CD4-positive, alpha-beta T cell treated with Interleukin-6 at 100 ng/mL for 8 hours (primary cell): ENCODE measurements at regions not wholly inside any gene's neighbourhood (a gene's known extent, or its start where the extent isn't known, plus 50 kb on each side); places are given as distances from the start of the nearest gene placed in this dataset.
"Not testable (repeated sequence)": the region's sequence is repeated elsewhere in the genome, so short reads cannot be mapped to it uniquely, and the experiment has no call there.

Experiments used
- DNase-seq: peaks from one replicate; pipeline ENCODE4 v3.0.0-alpha.2; 2020; ENCODE audit warnings: mixed read lengths, low spot score

GRCh38 chr16:61002479-61003204 lies 1033.6 kb downstream of the CDH8 start:
- no peak for DNase-seq

DNA sequence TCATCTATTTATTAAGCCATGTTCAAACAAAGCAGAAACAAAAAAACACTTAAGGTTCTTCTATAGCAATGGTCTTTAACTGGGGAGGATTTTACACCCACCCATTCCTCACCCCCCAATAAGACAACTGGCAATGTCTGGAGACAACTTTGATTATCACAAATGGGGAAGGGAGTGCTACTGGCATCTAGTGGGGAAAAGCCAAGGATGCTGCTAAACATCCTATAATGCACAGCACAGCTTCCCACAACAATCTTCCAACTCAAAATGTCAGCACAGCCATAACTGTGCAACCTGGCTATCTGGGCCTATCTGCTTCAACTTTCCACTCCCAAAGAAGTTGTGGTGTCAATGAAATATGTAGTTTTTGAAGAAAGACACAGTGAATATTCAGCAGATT lies 1044.4 kb downstream of the CDH8 start:
- DNase-seq: no peak

GRCh38 chr16:60989592-60989991 lies 1046.6 kb downstream of the CDH8 start:
- DNase-seq: no peak

DNA sequence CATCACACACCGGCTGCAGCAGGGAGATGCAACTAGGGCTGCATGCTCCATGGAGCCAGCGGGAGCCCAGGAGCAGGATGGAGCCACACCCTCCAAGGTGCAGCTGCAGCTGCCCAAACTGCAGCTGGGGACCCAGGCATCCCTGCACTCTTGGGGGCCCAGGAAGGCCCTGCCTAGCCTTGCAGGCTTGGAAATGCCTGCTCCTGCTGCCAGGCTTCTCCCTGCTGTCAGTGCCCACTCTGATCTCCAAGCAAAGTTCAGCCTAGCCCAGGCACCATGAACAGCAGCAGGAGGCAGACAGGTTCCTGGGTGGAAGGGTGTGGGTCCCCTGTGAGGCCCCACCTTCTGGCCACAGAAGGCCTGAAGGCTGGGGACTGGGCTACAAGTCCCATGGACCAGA lies 1057.1 kb downstream of the CDH8 start:
- no peak for DNase-seq

GRCh38 chr16:60949800-60950199 lies 1086.4 kb downstream of the CDH8 start:
- no peak for DNase-seq

- no peak for DNase-seq
Observed at GRCh38 chr16:60945225-60945624, 1091.0 kb downstream of the CDH8 start.

- DNase-seq: not testable (repeated sequence)
Observed at GRCh38 chr16:60936189-60936588, 1100.0 kb downstream of the CDH8 start.

- no peak for DNase-seq
Observed at GRCh38 chr16:60932600-60932999, 1103.6 kb downstream of the CDH8 start.

DNA sequence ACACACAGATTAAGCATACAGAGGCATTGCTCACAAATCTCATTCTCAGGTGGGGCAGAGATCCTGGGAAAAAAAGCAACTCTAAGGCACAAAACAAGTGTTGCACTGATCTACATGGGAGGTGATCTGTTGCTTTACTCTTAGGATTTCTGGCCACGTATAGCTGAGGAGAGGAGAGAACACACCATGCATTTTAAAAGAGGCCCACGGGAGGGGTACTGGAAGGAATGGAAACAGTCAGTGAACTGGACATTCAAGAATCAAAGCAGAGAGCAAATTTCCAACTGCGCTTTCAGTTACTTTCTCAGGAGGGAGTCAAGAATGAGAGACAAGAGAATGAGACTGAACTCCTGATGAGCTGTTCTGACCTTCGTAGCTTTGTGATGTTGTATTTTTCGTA lies 1105.9 kb downstream of the CDH8 start:
- DNase-seq: no peak

DNA sequence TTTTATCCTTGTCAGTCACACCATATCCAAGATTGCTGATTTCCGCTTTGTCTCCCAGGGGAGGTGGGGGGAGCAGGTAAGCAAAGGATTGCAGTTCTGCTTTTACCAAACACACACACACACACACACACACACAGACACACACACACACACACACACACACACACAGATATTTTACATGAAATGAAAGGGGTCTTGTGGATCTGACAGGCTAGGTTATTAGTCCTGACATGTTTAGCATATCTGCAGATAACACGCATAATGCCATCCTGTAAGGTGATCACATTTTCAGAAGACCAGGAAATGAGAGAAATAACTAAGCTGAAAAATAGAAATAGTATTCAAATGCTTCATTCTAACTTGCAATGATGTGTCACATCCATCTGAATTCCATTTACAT lies 1113.3 kb downstream of the CDH8 start:
- DNase-seq: no peak

DNA sequence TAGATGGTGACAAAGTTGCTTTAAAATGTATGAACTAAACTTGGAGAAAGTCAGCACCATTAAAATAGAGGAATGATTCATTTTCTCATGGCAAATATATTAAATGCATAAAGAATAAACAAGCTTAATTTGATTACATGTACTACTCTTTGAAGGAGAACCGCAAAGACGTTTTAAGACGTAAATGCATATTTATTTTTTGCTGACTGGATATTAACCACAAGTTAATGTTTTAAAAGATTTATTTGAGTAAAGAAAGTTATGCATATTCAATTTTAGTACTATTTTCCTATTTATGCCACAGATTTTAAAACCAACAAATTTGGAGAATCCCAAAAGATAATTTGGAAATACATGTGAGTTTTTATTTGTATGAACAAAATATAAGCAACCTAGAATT lies 1121.9 kb downstream of the CDH8 start:
- DNase-seq: no peak

GRCh38 chr16:60907645-60908044 lies 1128.6 kb downstream of the CDH8 start:
- no peak for DNase-seq

- DNase-seq: no peak
Observed at GRCh38 chr16:60905811-60906210, 1130.4 kb downstream of the CDH8 start.

DNA sequence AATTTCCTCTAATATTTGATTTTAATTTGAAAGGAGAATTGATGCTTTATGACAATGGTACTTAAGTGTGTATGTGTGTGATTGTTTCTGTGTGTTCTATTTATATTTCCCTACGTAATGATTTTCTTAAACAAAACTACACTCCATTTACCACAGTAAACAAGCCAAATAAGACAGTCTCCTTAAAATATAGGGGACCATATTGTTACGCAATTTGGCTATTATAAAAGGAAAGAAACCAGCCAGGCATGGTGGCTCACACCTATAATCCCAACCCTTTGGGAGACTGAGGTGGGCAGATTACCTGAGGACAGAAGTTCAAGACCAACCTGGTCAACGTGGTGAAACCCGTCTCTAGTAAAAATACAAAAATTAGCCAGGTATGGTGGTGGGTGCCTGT lies 1134.1 kb downstream of the CDH8 start:
- DNase-seq: no peak

- DNase-seq: no peak
Observed at GRCh38 chr16:60882816-60883215, 1153.4 kb downstream of the CDH8 start.

- DNase-seq: no peak
Observed at GRCh38 chr16:60852635-60853034, 1183.6 kb downstream of the CDH8 start.

- no peak for DNase-seq
Observed at GRCh38 chr16:60821661-60822060, 1214.6 kb downstream of the CDH8 start.

- DNase-seq: no peak
Observed at GRCh38 chr16:60820361-60820760, 1215.9 kb downstream of the CDH8 start.

GRCh38 chr16:60818465-60818864 lies 1217.8 kb downstream of the CDH8 start:
- no peak for DNase-seq

GRCh38 chr16:60816461-60816860 lies 1219.8 kb downstream of the CDH8 start:
- no peak for DNase-seq

DNA sequence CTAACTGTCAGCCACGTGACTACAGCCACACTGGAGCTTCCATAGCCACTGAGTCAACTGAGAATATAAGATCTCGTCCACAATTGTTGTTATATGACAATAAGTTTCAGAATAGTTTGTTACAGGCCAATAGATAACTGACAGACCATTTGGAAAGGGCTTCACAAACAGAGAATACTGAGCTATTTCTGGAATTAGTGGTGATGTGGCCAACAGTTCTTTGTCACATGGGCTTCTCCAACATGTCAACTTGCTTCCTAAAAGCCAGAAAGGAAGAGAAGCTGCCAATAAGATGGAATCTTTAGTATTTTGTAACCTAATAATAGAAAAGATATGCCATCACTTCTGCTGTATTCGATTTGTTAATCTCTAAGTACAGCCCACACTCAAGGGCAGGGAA lies 1220.4 kb downstream of the CDH8 start:
- no peak for DNase-seq

- DNase-seq: no peak
Observed at GRCh38 chr16:60815033-60815432, 1221.2 kb downstream of the CDH8 start.

- no peak for DNase-seq
Observed at GRCh38 chr16:60811657-60812056, 1224.6 kb downstream of the CDH8 start.

DNA sequence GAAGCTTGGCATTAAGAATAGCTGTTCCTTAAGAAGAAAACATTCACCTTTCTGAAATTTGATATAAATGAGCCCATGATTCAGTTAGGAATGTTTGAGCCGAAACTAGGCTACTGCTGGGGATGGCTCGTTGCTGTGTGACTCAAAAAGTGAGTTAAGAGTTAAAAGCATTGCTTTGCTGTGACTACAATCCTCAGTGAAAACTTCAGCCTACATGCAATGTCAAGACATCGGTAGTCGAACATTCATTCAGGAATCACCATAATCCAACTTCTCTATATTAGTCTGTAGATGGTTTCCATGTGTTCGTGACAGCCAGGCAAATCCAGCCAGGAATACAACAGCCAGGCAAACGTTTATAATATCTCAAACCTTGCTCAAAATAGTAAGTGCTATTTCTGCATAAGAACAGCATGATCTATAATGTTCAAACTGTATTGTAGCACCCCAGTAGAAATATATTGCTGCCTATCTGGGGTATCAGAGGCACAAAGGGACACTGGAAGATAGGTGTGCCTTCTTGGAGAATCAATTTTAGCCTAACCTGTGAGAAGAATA lies 1225.1 kb downstream of the CDH8 start:
- DNase-seq: no peak
